IMR-90 (cell line): ENCODE measurements at regions not wholly inside any gene's neighbourhood (a gene's known extent, or its start where the extent isn't known, plus 50 kb on each side); places are given as distances from the start of the nearest gene placed in this dataset.

Source experiments
- ATAC-seq: fragments of 200-7000 bp; cut with Tn5 transposase; 2 replicates; pipeline ENCODE4 v1.9.1; 2020; ENCODE audit warnings: low read depth, mild to moderate bottlenecking, moderate library complexity
- BruUV-seq: library from RNA; stranded (reverse); fragments of 400-500 nt; replicated peaks from 2 replicates; lab custom pipeline; 2021; lab: Mats Ljungman, UMichigan
- CTCF ChIA-PET: fragments of 300-600 bp; formaldehyde crosslinking; extraction: SDS; loops from one replicate; lab custom pipeline; 2021; ENCODE audit warnings: antibody characterized with exemption; lab: Yijun Ruan, JAX
- POLR2A ChIA-PET: fragments of 300-600 bp; sonication (Branson Sonifier 250); formaldehyde crosslinking; loops from one replicate; lab custom pipeline; 2022; ENCODE audit warnings: antibody characterized with exemption; ENCODE audit not compliant: unreplicated experiment; lab: Charles Lee
- DNase-seq: peaks from one replicate; pipeline ENCODE4 v3.0.0; 2013
- H2AFZ ChIP-seq: replicated peaks from 2 replicates; pipeline ENCODE3; 2013; ENCODE audit warnings: low read length, mild to moderate bottlenecking; ENCODE audit not compliant: poor library complexity
- H2AK5ac ChIP-seq: 2 replicates; pipeline ENCODE4 v1.6.1; 2013; ENCODE audit warnings: low read depth, low read length, inconsistent platforms
- H2AK9ac ChIP-seq: replicated peaks from 2 replicates; pipeline ENCODE3; 2013; ENCODE audit warnings: mild to moderate bottlenecking, low read depth, low read length, moderate library complexity; ENCODE audit not compliant: poor library complexity
- H2BK120ac ChIP-seq: 2 replicates; pipeline ENCODE4 v1.6.1; 2013; ENCODE audit warnings: low read depth, low read length, inconsistent platforms
- H2BK15ac ChIP-seq: 3 replicates; pipeline ENCODE4 v1.6.1; 2013; ENCODE audit warnings: low read depth, low read length, inconsistent platforms
- H2BK20ac ChIP-seq: 2 replicates; pipeline ENCODE4 v1.6.1; 2013; ENCODE audit warnings: low read depth, mild to moderate bottlenecking, inconsistent platforms, low read length, moderate library complexity
- H2BK5ac ChIP-seq: 2 replicates; pipeline ENCODE4 v1.6.1; 2013; ENCODE audit warnings: mild to moderate bottlenecking, low read depth, low read length, inconsistent platforms; ENCODE audit not compliant: poor library complexity, severe bottlenecking
- H3K14ac ChIP-seq: replicated peaks from 2 replicates; pipeline ENCODE4 v1.6.1; 2013; ENCODE audit warnings: low read depth, low read length, inconsistent platforms
- H3K18ac ChIP-seq: 2 replicates; pipeline ENCODE4 v1.6.1; 2013; ENCODE audit warnings: low read depth, low read length, control low read depth
- H3K23ac ChIP-seq: 2 replicates; pipeline ENCODE4 v1.6.1; 2013; ENCODE audit warnings: low read depth, low read length, inconsistent platforms
- H3K27ac ChIP-seq: 2 replicates; pipeline ENCODE4 v1.5.1; 2013; ENCODE audit warnings: mild to moderate bottlenecking, control low read depth, low read length; ENCODE audit not compliant: insufficient read depth
- H3K27me3 ChIP-seq: 2 replicates; pipeline ENCODE4 v1.6.1; 2013; ENCODE audit warnings: low read length; ENCODE audit not compliant: control insufficient read depth, insufficient read depth
- H3K36me3 ChIP-seq: 2 replicates; pipeline ENCODE4 v1.6.1; 2013; ENCODE audit warnings: low read length, mixed read lengths; ENCODE audit not compliant: control insufficient read depth, insufficient read depth
- H3K4ac ChIP-seq: 2 replicates; pipeline ENCODE4 v1.6.1; 2013; ENCODE audit warnings: low read depth, low read length, inconsistent platforms
- H3K4me1 ChIP-seq: 2 replicates; pipeline ENCODE4 v1.6.1; 2013; ENCODE audit warnings: low read length, mixed read lengths; ENCODE audit not compliant: control insufficient read depth, insufficient read depth
- H3K4me2 ChIP-seq: 2 replicates; pipeline ENCODE4 v1.6.1; 2013; ENCODE audit warnings: low read depth, mild to moderate bottlenecking, control low read depth, low read length, moderate library complexity
- H3K4me3 ChIP-seq: 2 replicates; pipeline ENCODE4 v1.5.1; 2013; ENCODE audit warnings: low read depth, mild to moderate bottlenecking, control low read depth, low read length, moderate library complexity; ENCODE audit not compliant: insufficient read depth
- H3K56ac ChIP-seq: 2 replicates; pipeline ENCODE4 v1.6.1; 2013; ENCODE audit warnings: low read length, inconsistent platforms; ENCODE audit not compliant: insufficient read depth; ENCODE audit errors: extremely low read depth
- H3K79me1 ChIP-seq, 2 experiments: 2 replicates each; pipeline ENCODE4 v1.6.1; 2013; ENCODE audit warnings: low read length in 2 of 2, inconsistent platforms in 1 of 2, low read depth in 1 of 2
- H3K9ac ChIP-seq: 2 replicates; pipeline ENCODE4 v1.6.1; 2013; ENCODE audit warnings: low read depth, low read length, control low read depth
- H3K9me1 ChIP-seq: 2 replicates; pipeline ENCODE4 v1.6.1; 2013; ENCODE audit warnings: low read length, inconsistent platforms; ENCODE audit not compliant: insufficient read depth
- H3K9me3 ChIP-seq: 2 replicates; pipeline ENCODE4 v1.6.1; 2013; ENCODE audit warnings: low read length; ENCODE audit not compliant: control insufficient read depth, insufficient read depth
- H4K20me1 ChIP-seq: 2 replicates; pipeline ENCODE4 v1.6.1; 2013; ENCODE audit warnings: low read length, inconsistent platforms; ENCODE audit not compliant: insufficient read depth
- H4K5ac ChIP-seq: 2 replicates; pipeline ENCODE4 v1.6.1; 2013; ENCODE audit warnings: mild to moderate bottlenecking, low read depth, low read length, control low read depth
- H4K8ac ChIP-seq, 2 experiments: 2 replicates each; pipeline ENCODE4 v1.6.1; 2013; ENCODE audit warnings: low read depth in 2 of 2, low read length in 2 of 2, control low read depth in 1 of 2, inconsistent platforms in 1 of 2
- H4K91ac ChIP-seq: 2 replicates; pipeline ENCODE4 v1.6.1; 2013; ENCODE audit warnings: low read depth, low read length, inconsistent platforms; ENCODE audit not compliant: insufficient read depth
- BHLHE40 ChIP-seq: fragments of 150-350 bp; IDR thresholded peaks from 2 replicates; pipeline ENCODE4 v1.6.1; 2016; ENCODE audit warnings: mild to moderate bottlenecking, low read depth, low read length
- CEBPB ChIP-seq: IDR thresholded peaks from 2 replicates; pipeline ENCODE4 v1.6.1; 2012; ENCODE audit warnings: low read depth, low read length, improper control_type of control experiment
- CTCF ChIP-seq: conservative IDR thresholded peaks from 2 replicates; pipeline ENCODE4 v1.5.1; 2012; ENCODE audit warnings: mild to moderate bottlenecking, low read depth, low read length, improper control_type of control experiment
- ELK1 ChIP-seq: fragments of 150-350 bp; IDR thresholded peaks from 2 replicates; pipeline ENCODE4 v1.6.1; 2016; ENCODE audit warnings: low read depth, mild to moderate bottlenecking, low read length, moderate library complexity, borderline replicate concordance
- MAFK ChIP-seq: IDR thresholded peaks from 2 replicates; pipeline ENCODE4 v1.6.1; 2012; ENCODE audit warnings: low read depth, low read length, improper control_type of control experiment
- MAZ ChIP-seq: IDR thresholded peaks from 2 replicates; pipeline ENCODE4 v1.6.1; 2012; ENCODE audit warnings: low read depth, mild to moderate bottlenecking, low read length, improper control_type of control experiment, moderate library complexity, borderline replicate concordance
- MXI1 ChIP-seq: IDR thresholded peaks from 2 replicates; pipeline ENCODE4 v1.6.1; 2012; ENCODE audit warnings: low read depth, mild to moderate bottlenecking, low read length, moderate library complexity, borderline replicate concordance
- NFE2L2 ChIP-seq: fragments of 150-350 bp; IDR thresholded peaks from 2 replicates; pipeline ENCODE4 v1.6.1; 2016; ENCODE audit warnings: low read depth, mild to moderate bottlenecking, low read length
- RAD21 ChIP-seq: IDR thresholded peaks from 2 replicates; pipeline ENCODE4 v1.6.1; 2012; ENCODE audit warnings: low read length, improper control_type of control experiment
- RFX5 ChIP-seq: IDR thresholded peaks from 2 replicates; pipeline ENCODE4 v1.8.0; 2012; ENCODE audit warnings: low read depth, mild to moderate bottlenecking, low read length, moderate library complexity
- WGBS, 2 experiments: methylation state at CpG; one replicate each; pipeline versions ENCODE4 v1.1.5 to v1.1.7; 2013; ENCODE audit warnings: missing lambda C conversion rate in 2 of 2; ENCODE audit not compliant: insufficient read length in 1 of 2; ENCODE audit errors: extremely low coverage in 2 of 2; 5-methylcytosine and 5-hydroxymethylcytosine counted together
- dilution Hi-C: fragments of 300-500 bp; cut with HindIII; formaldehyde crosslinking; loops from one replicate; pipeline ENCODE4 v1.14.3; 2018; ENCODE audit warnings: low sequenced_read_pairs; ENCODE audit not compliant: unreplicated experiment
- in situ Hi-C: fragments of 300-500 bp; cut with MboI; formaldehyde crosslinking; loops from 3 replicates; pipeline ENCODE4 v1.14.3; 2019; ENCODE audit warnings: low sequenced_read_pairs, inconsistent platforms, mixed read lengths
- intact Hi-C: fragments of 100-400 bp; cut with micrococcal nuclease; formaldehyde crosslinking; loops from 2 replicates; pipeline ENCODE4 v1.10.0; 2022

GRCh38 chr10:88104223-88104622, 240.8 kb downstream of the PTEN start:
- no peak overlapping the region; the same call in 1 of the 2 replicates for H3K56ac ChIP-seq
- H3K36me3 ChIP-seq, result no peaks in the 10 kb centered on the region
- H4K5ac ChIP-seq, result no peak overlapping the region
- no peak overlapping the region for H3K4ac ChIP-seq
- no peak for DNase-seq
- no peak overlapping the region for H2BK5ac ChIP-seq
- WGBS, 2 experiments, result no CpG with 5 or more reads among the region's 2 CpGs
- TF ChIP-seq NFE2L2, result no peak
- no peak for TF ChIP-seq MAFK
- no peak for TF ChIP-seq RAD21
- TF ChIP-seq CTCF, result no peak
- TF ChIP-seq MXI1, result no peak
- TF ChIP-seq MAZ, result no peak
- no peak for TF ChIP-seq CEBPB
- no peak for TF ChIP-seq BHLHE40
- TF ChIP-seq ELK1, result no peak
- TF ChIP-seq RFX5, result no peak
- no peak overlapping the region for H3K9ac ChIP-seq
- no peak overlapping the region for H4K8ac ChIP-seq
- no peak overlapping the region for H3K27ac ChIP-seq
- in situ Hi-C loops, result no loop called here
- no peak for ATAC-seq
- BruUV-seq, result no TSS peak
- no peak overlapping the region for H3K18ac ChIP-seq
- no peak overlapping the region for H2AFZ ChIP-seq
- no peaks in the 10 kb centered on the region for H4K20me1 ChIP-seq
- peaks cover 1% of the 10 kb centered on the region; the same call in 1 of the 2 replicates for H3K4me1 ChIP-seq
- H3K27me3 ChIP-seq, result no peaks in the 10 kb centered on the region
- H2AK9ac ChIP-seq, result no peak overlapping the region
- no peak overlapping the region for H3K14ac ChIP-seq
- H3K9me3 ChIP-seq, result no peaks in the 10 kb centered on the region
- CTCF ChIA-PET, result no interaction called here
- intact Hi-C loops, result no loop called here
- no peak overlapping the region for H2AK5ac ChIP-seq
- POLR2A ChIA-PET, result no interaction called here
- no peak overlapping the region for H2BK15ac ChIP-seq
- H3K9me1 ChIP-seq, result no peaks in the 10 kb centered on the region
- no peak overlapping the region for H2BK20ac ChIP-seq
- H3K79me1 ChIP-seq, result no peaks in the 10 kb centered on the region
- no peak overlapping the region for H3K4me3 ChIP-seq
- H2BK120ac ChIP-seq, result no peak overlapping the region
- dilution Hi-C loops, result no loop called here
- no peak overlapping the region for H3K4me2 ChIP-seq
- no peak overlapping the region for H3K23ac ChIP-seq
- no peak overlapping the region for H4K91ac ChIP-seq
